KMS-11 (cell line): ENCODE measurements at regions not wholly inside any gene's neighbourhood (a gene's known extent, or its start where the extent isn't known, plus 50 kb on each side); places are given as distances from the start of the nearest gene placed in this dataset.

Experiments
- H2AFZ ChIP-seq: fragments of 200-600 bp; sonication (generic); 2 replicates; pipeline ENCODE4 v1.6.1; 2016; ENCODE audit warnings: antibody characterized with exemption, mixed run types, low read depth
- H3K27ac ChIP-seq: fragments of 200-600 bp; sonication (generic); 2 replicates; pipeline ENCODE4 v1.6.1; 2016; ENCODE audit warnings: mild to moderate bottlenecking, mixed run types
- H3K27me3 ChIP-seq: fragments of 200-600 bp; sonication (generic); 2 replicates; pipeline ENCODE4 v1.6.1; 2017; ENCODE audit warnings: mild to moderate bottlenecking, low read depth, mixed run types, moderate library complexity; ENCODE audit not compliant: insufficient read depth
- H3K36me3 ChIP-seq: fragments of 200-600 bp; sonication (generic); 2 replicates; pipeline ENCODE4 v1.6.1; 2017; ENCODE audit warnings: mild to moderate bottlenecking, mixed run types; ENCODE audit not compliant: insufficient read depth
- H3K4me1 ChIP-seq: fragments of 200-600 bp; sonication (generic); 2 replicates; pipeline ENCODE4 v1.6.1; 2016; ENCODE audit warnings: mild to moderate bottlenecking, low read depth, mixed run types; ENCODE audit not compliant: poor library complexity, severe bottlenecking
- H3K4me2 ChIP-seq: fragments of 200-600 bp; sonication (generic); 2 replicates; pipeline ENCODE4 v1.7.0; 2016; ENCODE audit warnings: mild to moderate bottlenecking, mixed run types
- H3K4me3 ChIP-seq: fragments of 200-600 bp; sonication (generic); IDR thresholded peaks from 2 replicates; pipeline ENCODE4 v1.6.1; 2017; ENCODE audit warnings: low read depth, low read length, mixed read lengths; ENCODE audit not compliant: insufficient read depth
- H3K79me2 ChIP-seq: fragments of 200-600 bp; sonication (generic); 2 replicates; pipeline ENCODE4 v1.6.1; 2016; ENCODE audit warnings: low read depth, mixed run types; ENCODE audit not compliant: insufficient read depth
- H3K9ac ChIP-seq: fragments of 200-600 bp; sonication (generic); 2 replicates; pipeline ENCODE4 v1.6.1; 2016; ENCODE audit warnings: mild to moderate bottlenecking, mixed run types
- H4K20me1 ChIP-seq: fragments of 200-600 bp; sonication (generic); 2 replicates; pipeline ENCODE4 v1.6.1; 2016; ENCODE audit warnings: mild to moderate bottlenecking, mixed run types; ENCODE audit not compliant: insufficient read depth
- CTCF ChIP-seq: fragments of 200-600 bp; sonication (generic); conservative IDR thresholded peaks from 2 replicates; pipeline ENCODE4 v1.6.1; 2017; ENCODE audit warnings: low read depth, mild to moderate bottlenecking, antibody characterized with exemption, low read length, moderate library complexity, mixed read lengths

- H3K27me3 ChIP-seq, result no peaks in the 10 kb centered on the region
- no peak overlapping the region for H3K9ac ChIP-seq
- H4K20me1 ChIP-seq, result no peaks in the 10 kb centered on the region
These were observed 1183.2 kb downstream of the RAPGEF2 start for GRCh38 chr4:160286051-160286450.

DNA sequence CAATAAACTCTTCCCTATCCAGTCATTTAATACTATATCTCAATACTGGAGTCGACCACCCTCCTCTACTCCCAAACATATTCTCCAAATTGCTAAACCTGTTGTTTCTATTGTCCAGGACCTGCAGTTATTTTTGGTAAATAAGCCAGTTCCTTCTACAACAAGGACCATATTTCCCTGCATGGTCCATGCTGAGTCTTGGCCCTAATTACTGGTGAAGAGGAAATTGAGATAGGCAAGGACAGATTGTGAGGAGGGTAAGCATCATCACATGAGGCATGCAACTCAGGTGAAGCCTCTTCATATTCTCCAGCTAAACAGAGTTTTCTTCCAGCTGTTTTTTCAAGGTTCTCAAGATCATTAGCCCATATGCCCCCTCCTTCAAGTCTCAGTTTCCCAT lies 1193.6 kb downstream of the RAPGEF2 start:
- no peak overlapping the region for H3K4me2 ChIP-seq
- TF ChIP-seq CTCF, result no peak

More at GRCh38 chr4:160286051-160286450, 1183.2 kb downstream of the RAPGEF2 start:
- no peak overlapping the region for H3K4me3 ChIP-seq
- no peaks in the 10 kb centered on the region for H3K36me3 ChIP-seq
- H3K27ac ChIP-seq, result no peak overlapping the region
- no peaks in the 10 kb centered on the region for H3K79me2 ChIP-seq
- H3K4me2 ChIP-seq, result no peak overlapping the region
- TF ChIP-seq CTCF, result no peak
- H2AFZ ChIP-seq, result no peak overlapping the region
- H3K4me1 ChIP-seq, result no peaks in the 10 kb centered on the region

DNA sequence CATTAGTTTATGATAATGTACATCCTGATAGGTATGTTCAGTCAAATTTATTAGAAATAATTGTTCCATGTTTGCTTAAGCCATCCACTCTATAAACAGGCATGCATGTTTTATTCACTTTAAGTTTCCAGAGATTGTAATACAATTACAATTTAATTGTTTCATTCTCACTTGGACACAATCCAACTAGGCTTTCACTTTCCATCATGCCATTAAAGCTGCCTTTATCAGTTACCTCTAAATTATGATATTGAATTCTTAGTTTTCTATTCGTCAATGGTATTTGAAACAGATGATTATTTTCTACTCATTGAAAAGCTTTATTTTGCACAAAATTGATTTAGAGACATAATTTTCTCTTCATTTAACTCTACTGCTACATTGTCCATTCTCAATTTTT lies 1196.3 kb downstream of the RAPGEF2 start:
- Histone ChIP-seq H3K27me3 (no peaks in the 10 kb centered on the region), H3K79me2 (no peaks in the 10 kb centered on the region), H3K4me3 (no peak overlapping the region), H3K9ac (no peak overlapping the region), H2AFZ (no peak overlapping the region), H3K4me1 (no peaks in the 10 kb centered on the region), H4K20me1 (no peaks in the 10 kb centered on the region), H3K4me2 (no peak overlapping the region), H3K27ac (no peak overlapping the region), H3K36me3 (no peaks in the 10 kb centered on the region)
- no peak for TF ChIP-seq CTCF

More for the DNA sequence above, 1193.6 kb downstream of the RAPGEF2 start:
- Histone ChIP-seq H3K27me3 (no peaks in the 10 kb centered on the region), H3K27ac (no peak overlapping the region), H3K4me3 (no peak overlapping the region), H3K4me1 (no peaks in the 10 kb centered on the region), H3K36me3 (no peaks in the 10 kb centered on the region), H4K20me1 (no peaks in the 10 kb centered on the region), H3K9ac (no peak overlapping the region), H3K79me2 (no peaks in the 10 kb centered on the region), H2AFZ (no peak overlapping the region)

DNA sequence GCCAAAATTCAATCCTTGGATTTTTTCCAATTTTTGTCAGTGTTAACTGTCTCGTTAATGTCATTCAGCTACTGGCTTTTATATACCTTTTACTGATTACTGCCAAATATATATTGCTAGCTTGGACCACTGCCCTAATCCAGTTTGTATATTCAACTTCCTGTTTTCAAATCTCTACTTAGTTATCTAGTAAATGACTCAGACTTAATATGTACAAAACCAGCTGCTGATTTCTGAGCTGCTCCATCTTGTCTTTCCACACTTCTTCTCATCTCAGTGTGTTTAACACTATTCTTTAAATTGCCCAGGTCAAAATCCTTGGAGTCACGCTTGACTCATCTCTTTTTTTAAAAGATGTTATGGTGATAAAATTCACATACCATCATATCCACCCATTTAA lies 1196.7 kb downstream of the RAPGEF2 start:
- Histone ChIP-seq H3K4me2 (no peak overlapping the region), H4K20me1 (no peaks in the 10 kb centered on the region), H3K27me3 (no peaks in the 10 kb centered on the region), H3K27ac (no peak overlapping the region), H3K4me1 (no peaks in the 10 kb centered on the region), H3K9ac (no peak overlapping the region), H3K36me3 (no peaks in the 10 kb centered on the region), H3K79me2 (no peaks in the 10 kb centered on the region), H2AFZ (no peak overlapping the region), H3K4me3 (no peak overlapping the region)
- no peak for TF ChIP-seq CTCF

- no peak for TF ChIP-seq CTCF
- Histone ChIP-seq H3K27ac (no peak overlapping the region), H3K36me3 (no peaks in the 10 kb centered on the region), H3K4me2 (no peak overlapping the region), H3K27me3 (no peaks in the 10 kb centered on the region), H3K4me1 (no peaks in the 10 kb centered on the region), H2AFZ (no peak overlapping the region), H3K9ac (no peak overlapping the region), H3K4me3 (no peak overlapping the region), H4K20me1 (no peaks in the 10 kb centered on the region), H3K79me2 (no peaks in the 10 kb centered on the region)
These were observed 1213.2 kb downstream of the RAPGEF2 start for GRCh38 chr4:160316036-160316435.
